Neural crest cell (in vitro differentiated cells): ENCODE measurements at regions not wholly inside any gene's neighbourhood (a gene's known extent, or its start where the extent isn't known, plus 50 kb on each side); places are given as distances from the start of the nearest gene placed in this dataset.

Source experiments
- DNase-seq: peaks from one replicate; pipeline ENCODE4 v3.0.0; 2021; ENCODE audit warnings: low read depth, mixed read lengths, low spot score
- H3K27ac Mint-ChIP-seq: one replicate; pipeline ENCODE4 v1.8.0; 2021; ENCODE audit warnings: mild to moderate bottlenecking, mixed read lengths; ENCODE audit not compliant: unreplicated experiment
- H3K27me3 Mint-ChIP-seq: 2 replicates; pipeline ENCODE4 v1.8.0; 2021; ENCODE audit warnings: low read depth, mild to moderate bottlenecking, mixed read lengths
- H3K36me3 Mint-ChIP-seq: 2 replicates; pipeline ENCODE4 v1.8.0; 2021; ENCODE audit warnings: low read depth, mild to moderate bottlenecking, mixed read lengths
- H3K4me1 Mint-ChIP-seq: 2 replicates; pipeline ENCODE4 v1.8.0; 2021; ENCODE audit warnings: mixed read lengths
- H3K4me3 Mint-ChIP-seq: one replicate; pipeline ENCODE4 v1.8.0; 2021; ENCODE audit warnings: mild to moderate bottlenecking, mixed read lengths
- H3K9me3 Mint-ChIP-seq: 2 replicates; pipeline ENCODE4 v1.8.0; 2021; ENCODE audit warnings: mixed read lengths
- CTCF ChIP-seq: fragments of 200-600 bp; sonication (generic); conservative IDR thresholded peaks from 2 replicates; pipeline ENCODE4 v1.5.0; 2021; ENCODE audit warnings: antibody characterized with exemption, mild to moderate bottlenecking

- no peak overlapping the region for H3K27ac Mint-ChIP-seq
- no peaks in the 10 kb centered on the region for H3K27me3 Mint-ChIP-seq
- H3K4me3 Mint-ChIP-seq, result no peak overlapping the region
- TF ChIP-seq CTCF, result no peak
- H3K4me1 Mint-ChIP-seq, result peaks cover 15% of the 10 kb centered on the region
- H3K36me3 Mint-ChIP-seq, result no peaks in the 10 kb centered on the region
- no peaks in the 10 kb centered on the region for H3K9me3 Mint-ChIP-seq
- no peak for DNase-seq
Observed at GRCh38 chr18:70459731-70460130, 170.9 kb downstream of the SOCS6 start.

GRCh38 chr18:70459251-70459650, 170.4 kb downstream of the SOCS6 start:
- Mint-ChIP-seq H3K27ac (no peak overlapping the region), H3K4me3 (no peak overlapping the region), H3K9me3 (no peaks in the 10 kb centered on the region), H3K4me1 (peaks cover 15% of the 10 kb centered on the region), H3K27me3 (no peaks in the 10 kb centered on the region), H3K36me3 (no peaks in the 10 kb centered on the region)
- DNase-seq, result no peak
- TF ChIP-seq CTCF, result no peak

- no peak for DNase-seq
- no peak for TF ChIP-seq CTCF
- no peaks in the 10 kb centered on the region for H3K36me3 Mint-ChIP-seq
- H3K4me1 Mint-ChIP-seq, result peaks cover 14% of the 10 kb centered on the region
- no peak overlapping the region for H3K4me3 Mint-ChIP-seq
- no peaks in the 10 kb centered on the region for H3K27me3 Mint-ChIP-seq
- no peaks in the 10 kb centered on the region for H3K9me3 Mint-ChIP-seq
- H3K27ac Mint-ChIP-seq, result no peak overlapping the region
Observed at GRCh38 chr18:70457788-70458187, 168.9 kb downstream of the SOCS6 start.

GRCh38 chr18:70457223-70457622, 168.4 kb downstream of the SOCS6 start:
- DNase-seq, result no peak
- Mint-ChIP-seq H3K36me3 (no peaks in the 10 kb centered on the region), H3K27me3 (no peaks in the 10 kb centered on the region), H3K27ac (no peak overlapping the region), H3K4me1 (peaks cover 16% of the 10 kb centered on the region), H3K4me3 (no peak overlapping the region), H3K9me3 (no peaks in the 10 kb centered on the region)
- TF ChIP-seq CTCF, result no peak

GRCh38 chr18:70456376-70456775, 167.5 kb downstream of the SOCS6 start:
- H3K27ac Mint-ChIP-seq, result no peak overlapping the region
- no peak overlapping the region for H3K4me3 Mint-ChIP-seq
- no peaks in the 10 kb centered on the region for H3K9me3 Mint-ChIP-seq
- no peak for TF ChIP-seq CTCF
- no peaks in the 10 kb centered on the region for H3K36me3 Mint-ChIP-seq
- H3K4me1 Mint-ChIP-seq, result peaks cover 16% of the 10 kb centered on the region
- no peaks in the 10 kb centered on the region for H3K27me3 Mint-ChIP-seq
- no peak for DNase-seq

GRCh38 chr18:70455731-70456130, 166.9 kb downstream of the SOCS6 start:
- DNase-seq, result no peak
- TF ChIP-seq CTCF, result no peak
- H3K4me1 Mint-ChIP-seq, result peaks cover 16% of the 10 kb centered on the region
- no peaks in the 10 kb centered on the region for H3K27me3 Mint-ChIP-seq
- H3K36me3 Mint-ChIP-seq, result no peaks in the 10 kb centered on the region
- H3K27ac Mint-ChIP-seq, result no peak overlapping the region
- no peaks in the 10 kb centered on the region for H3K9me3 Mint-ChIP-seq
- H3K4me3 Mint-ChIP-seq, result no peak overlapping the region
